Vagina (tissue), 2 donors: ENCODE measurements at regions not wholly inside any gene's neighbourhood (a gene's known extent, or its start where the extent isn't known, plus 50 kb on each side); places are given as distances from the start of the nearest gene placed in this dataset.

Source experiments
- DNase-seq, 2 donors: peaks; one replicate each; pipeline ENCODE4 v3.0.0-alpha.2; 2017; ENCODE audit errors: extremely low spot score in 2 of 2
- H3K27ac ChIP-seq: fragments of 200-600 bp; sonication (generic); one replicate; pipeline ENCODE4 v1.5.1; 2019
- H3K27me3 ChIP-seq: fragments of 200-600 bp; sonication (generic); one replicate; pipeline ENCODE4 v1.5.1; 2019
- H3K36me3 ChIP-seq, 2 donors: fragments of 200-600 bp; sonication (generic); one replicate each; pipeline ENCODE4 v1.5.1; 2017 to 2019
- H3K4me1 ChIP-seq: fragments of 200-600 bp; sonication (generic); one replicate; pipeline ENCODE4 v1.5.1; 2019
- H3K4me3 ChIP-seq, 2 donors: fragments of 200-600 bp; sonication (generic); 1 replicate in 1 of 2; 2 replicates in 1 of 2; pipeline ENCODE4 v1.5.1; 2016 to 2019
- H3K9me3 ChIP-seq: fragments of 200-600 bp; sonication (generic); one replicate; pipeline ENCODE4 v1.5.1; 2019
- CTCF ChIP-seq, 3 experiments: fragments of 450-650 bp in 2 of 3; fragments of 200-600 bp in 1 of 3; sonication (generic) in 1 of 3; IDR thresholded peaks; one replicate each; pipeline ENCODE4 v1.5.1; 2017 to 2019; ENCODE audit warnings: antibody characterized with exemption in 3 of 3, mild to moderate bottlenecking in 2 of 3, moderate library complexity in 2 of 3
- POLR2A ChIP-seq, 2 donors: fragments of 450-650 bp; IDR thresholded peaks; one replicate each; pipeline ENCODE4 v1.6.1; 2017; ENCODE audit warnings: antibody characterized with exemption in 2 of 2, mild to moderate bottlenecking in 2 of 2, moderate library complexity in 2 of 2
- POLR2AphosphoS5 ChIP-seq, 2 donors: sonication (generic); formaldehyde crosslinking; IDR thresholded peaks; one replicate each; pipeline ENCODE4 v1.9.0; 2017; ENCODE audit warnings: antibody characterized with exemption in 2 of 2, mild to moderate bottlenecking in 2 of 2, low read depth in 1 of 2; ENCODE audit not compliant: insufficient read depth in 1 of 2
- intact Hi-C: fragments of 100-400 bp; cut with DNase I; formaldehyde crosslinking; loops from one replicate; pipeline ENCODE4 v1.15.1; 2023

GRCh38 chr20:60964911-60965310 is 287.1 kb upstream of the CDH4 start:
- Histone ChIP-seq H3K27ac (no peak overlapping the region), H3K4me1 (no peaks in the 10 kb centered on the region), H3K9me3 (no peaks in the 10 kb centered on the region), H3K36me3 (no peaks in the 10 kb centered on the region), H3K4me3 (no peak overlapping the region), H3K27me3 (no peaks in the 10 kb centered on the region)
- intact Hi-C loops = no loop called here
- TF ChIP-seq CTCF (IDR thresholded peaks at IDR 0.05) = no peak
- TF ChIP-seq POLR2AphosphoS5 (IDR thresholded peaks at IDR 0.05; ENCODE audit: insufficient read depth in 1 of 2, low read depth in 1 of 2) = no peak
- no peak for TF ChIP-seq POLR2A (IDR thresholded peaks at IDR 0.05)
- DNase-seq = peak; percentile 31 to 58

GRCh38 chr20:60966031-60966430 is 286.0 kb upstream of the CDH4 start:
- TF ChIP-seq CTCF (IDR thresholded peaks at IDR 0.05) (no peak), POLR2AphosphoS5 (IDR thresholded peaks at IDR 0.05; ENCODE audit: insufficient read depth in 1 of 2, low read depth in 1 of 2) (no peak), POLR2A (IDR thresholded peaks at IDR 0.05) (no peak)
- no peak overlapping the region for H3K27ac ChIP-seq
- DNase-seq = no peak
- no peaks in the 10 kb centered on the region for H3K9me3 ChIP-seq
- H3K4me3 ChIP-seq = no peak overlapping the region
- no peaks in the 10 kb centered on the region for H3K4me1 ChIP-seq
- intact Hi-C loops = no loop called here
- H3K27me3 ChIP-seq = no peaks in the 10 kb centered on the region
- H3K36me3 ChIP-seq = no peaks in the 10 kb centered on the region

- no peak for TF ChIP-seq POLR2AphosphoS5 (IDR thresholded peaks at IDR 0.05; ENCODE audit: insufficient read depth in 1 of 2, low read depth in 1 of 2)
- TF ChIP-seq POLR2A (IDR thresholded peaks at IDR 0.05) = no peak
- TF ChIP-seq CTCF (IDR thresholded peaks at IDR 0.05) = no peak
- H3K36me3 ChIP-seq = no peaks in the 10 kb centered on the region
- H3K9me3 ChIP-seq = no peaks in the 10 kb centered on the region
- no peak overlapping the region for H3K27ac ChIP-seq
- intact Hi-C loops = no loop called here
- no peak overlapping the region for H3K4me3 ChIP-seq
- H3K4me1 ChIP-seq = no peaks in the 10 kb centered on the region
- no peaks in the 10 kb centered on the region for H3K27me3 ChIP-seq
- no peak for DNase-seq
Observed at GRCh38 chr20:60966766-60967165, 285.3 kb upstream of the CDH4 start.

- Histone ChIP-seq H3K27me3 (no peaks in the 10 kb centered on the region), H3K4me3 (no peak overlapping the region), H3K4me1 (no peaks in the 10 kb centered on the region), H3K9me3 (no peaks in the 10 kb centered on the region), H3K36me3 (no peaks in the 10 kb centered on the region), H3K27ac (no peak overlapping the region)
- no peak for TF ChIP-seq CTCF (IDR thresholded peaks at IDR 0.05)
- TF ChIP-seq POLR2A (IDR thresholded peaks at IDR 0.05) = no peak
- no peak for TF ChIP-seq POLR2AphosphoS5 (IDR thresholded peaks at IDR 0.05; ENCODE audit: insufficient read depth in 1 of 2, low read depth in 1 of 2)
- peak in 1 of 2 donors; percentile 60 for DNase-seq
- intact Hi-C loops = no loop called here
Observed at GRCh38 chr20:60967431-60968316, 284.4 kb upstream of the CDH4 start.
